GM18870 (cell line): ENCODE measurements at regions not wholly inside any gene's neighbourhood (a gene's known extent, or its start where the extent isn't known, plus 50 kb on each side); places are given as distances from the start of the nearest gene placed in this dataset.

Source experiments
- ATAC-seq: cut with Tn5 transposase; IDR thresholded peaks from one replicate; pipeline ENCODE4 v1.9.1; 2021; ENCODE audit warnings: moderate library complexity; ENCODE audit not compliant: unreplicated experiment

DNA sequence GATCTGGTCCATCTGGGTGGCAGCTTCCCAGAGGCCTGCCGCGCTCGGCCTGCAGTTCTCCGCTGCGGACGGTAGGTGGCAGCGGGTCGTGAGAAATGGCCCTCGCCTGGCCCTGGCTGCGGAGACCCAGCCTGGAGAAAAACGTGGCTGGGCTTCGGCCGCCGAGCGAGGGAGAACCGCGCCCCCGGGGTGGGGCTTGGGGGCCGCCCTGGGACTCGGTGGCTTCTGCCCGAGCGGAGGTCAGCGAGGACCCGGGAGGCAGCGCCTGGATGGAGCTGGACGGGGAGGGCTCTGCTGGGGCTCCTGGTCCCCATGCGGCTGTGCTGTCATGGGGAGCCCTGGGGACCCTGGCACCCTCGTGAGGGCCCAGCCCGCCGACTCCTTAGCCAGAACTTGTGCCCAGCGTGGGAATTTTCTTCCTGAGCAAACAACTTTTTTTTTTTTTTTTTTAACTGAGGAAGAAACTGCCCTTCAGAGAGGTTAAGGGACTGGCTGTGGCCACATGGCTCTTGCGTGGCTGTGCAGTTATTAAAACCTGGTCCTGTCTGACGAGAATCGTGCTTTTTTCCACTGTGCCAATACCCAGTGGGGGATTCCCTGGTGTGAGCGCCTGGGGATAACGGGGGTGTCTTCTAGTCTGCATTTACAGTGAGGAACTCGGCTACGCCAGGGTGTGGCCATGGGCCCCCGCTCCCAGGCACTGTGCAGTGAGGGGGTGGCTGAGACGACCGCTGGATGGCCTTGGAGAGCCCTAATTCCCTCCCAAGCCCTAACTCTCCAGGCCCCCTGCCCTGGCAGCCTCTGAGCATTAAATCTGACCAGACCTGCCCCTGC lies 535.6 kb downstream of the INSC start:
- peak; percentile 90 for ATAC-seq

DNA sequence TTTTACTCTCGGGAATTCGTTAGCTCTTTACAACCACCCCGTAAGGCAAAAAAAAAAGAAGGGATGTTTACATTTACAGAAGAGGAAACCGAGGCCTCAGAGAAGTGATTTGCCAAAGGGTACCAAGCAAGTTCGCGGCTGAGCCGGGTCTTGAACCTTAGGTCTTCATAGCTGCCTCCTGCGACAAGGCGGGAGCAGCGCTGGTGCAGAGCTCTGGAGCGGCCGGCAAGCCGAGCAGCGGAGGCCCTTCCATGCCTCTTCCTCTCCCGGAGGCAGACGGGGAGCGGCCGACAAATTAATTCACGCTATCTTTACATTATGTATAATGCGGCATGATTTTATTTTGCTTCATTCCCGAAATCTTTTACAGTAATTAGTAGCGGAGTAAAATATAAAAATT lies 536.3 kb downstream of the INSC start:
- no peak for ATAC-seq

DNA sequence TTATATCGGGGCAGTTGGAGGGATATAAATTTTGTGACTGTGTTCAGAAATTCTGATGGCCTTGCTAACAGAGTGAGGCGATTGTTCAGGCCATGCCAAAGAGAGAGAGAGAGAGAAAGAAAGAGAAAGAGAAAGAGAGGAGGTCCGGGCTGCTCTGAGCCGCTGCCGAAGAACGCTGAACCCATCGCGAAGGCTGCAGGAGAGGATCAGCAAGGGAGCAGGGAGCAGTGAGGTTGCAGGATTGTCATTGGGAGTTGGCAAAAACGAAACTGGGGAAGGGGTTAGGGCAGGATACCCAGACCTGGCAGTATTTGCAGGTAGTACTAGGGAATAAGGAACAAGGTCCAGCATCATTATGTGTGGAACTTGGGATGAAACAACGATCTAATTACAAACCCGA lies 537.1 kb downstream of the INSC start:
- ATAC-seq, result no peak

DNA sequence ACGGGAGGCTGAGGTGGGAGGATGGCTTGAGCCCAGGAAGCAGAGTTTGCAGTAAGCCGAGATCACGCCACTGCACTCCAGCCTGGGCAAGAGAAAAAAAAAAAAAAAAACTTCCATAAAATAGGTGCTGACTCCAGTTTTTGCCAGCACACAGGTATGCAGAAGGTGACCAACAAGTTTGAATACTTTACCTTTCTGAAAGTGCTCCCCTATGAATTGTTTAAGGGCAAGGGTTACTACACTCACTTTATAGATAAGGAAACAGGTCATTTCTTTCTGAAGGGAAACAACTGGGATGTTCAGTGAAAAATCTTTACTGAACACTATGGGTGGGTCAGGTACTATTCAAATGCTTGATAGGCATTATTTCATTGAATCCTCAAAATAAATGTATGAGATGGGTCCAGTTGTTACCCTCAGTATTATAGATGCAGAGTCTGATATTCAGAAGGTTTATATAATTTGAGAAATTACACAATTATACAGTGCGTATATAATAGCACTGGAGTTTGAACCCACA lies 538.5 kb downstream of the INSC start:
- ATAC-seq, result no peak

DNA sequence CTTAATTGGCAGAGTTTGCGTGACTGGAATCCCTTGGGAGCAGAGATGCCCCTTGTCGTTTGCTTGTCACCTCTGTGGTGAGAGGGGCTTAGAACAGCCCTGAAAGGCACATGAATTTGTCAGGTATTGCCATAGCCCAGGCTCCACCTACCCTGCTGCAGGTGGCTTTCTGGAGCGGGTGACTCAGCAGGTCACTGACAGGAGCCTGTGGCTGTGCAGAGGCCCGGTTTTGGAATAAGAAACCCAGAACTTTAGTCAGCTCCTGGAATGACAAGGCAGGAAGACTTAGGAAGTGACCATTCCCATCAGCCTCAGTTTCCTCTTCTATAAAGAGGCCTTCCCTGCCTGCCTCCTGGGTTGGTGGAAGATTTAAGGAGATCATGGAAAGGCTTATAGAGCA lies 539.7 kb downstream of the INSC start:
- ATAC-seq, result no peak

DNA sequence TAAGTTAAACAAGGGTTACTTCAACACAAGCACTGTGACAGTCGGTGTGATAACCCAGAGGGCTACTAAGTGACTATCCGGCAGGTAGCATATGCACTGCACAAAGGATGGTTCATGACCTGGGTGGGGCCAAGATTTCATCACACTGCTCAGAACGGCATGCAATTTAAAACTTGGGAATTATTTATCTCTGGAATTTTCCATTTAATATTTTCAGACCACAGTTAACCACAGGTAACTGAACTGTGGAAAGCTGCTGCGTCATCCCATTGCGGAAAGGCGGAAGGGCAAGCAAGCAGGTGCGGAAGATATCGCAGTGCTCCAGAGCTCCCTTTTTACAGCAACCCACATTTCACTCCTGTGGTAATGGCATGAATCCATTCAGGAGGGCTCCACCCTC lies 540.8 kb downstream of the INSC start:
- ATAC-seq, result no peak

DNA sequence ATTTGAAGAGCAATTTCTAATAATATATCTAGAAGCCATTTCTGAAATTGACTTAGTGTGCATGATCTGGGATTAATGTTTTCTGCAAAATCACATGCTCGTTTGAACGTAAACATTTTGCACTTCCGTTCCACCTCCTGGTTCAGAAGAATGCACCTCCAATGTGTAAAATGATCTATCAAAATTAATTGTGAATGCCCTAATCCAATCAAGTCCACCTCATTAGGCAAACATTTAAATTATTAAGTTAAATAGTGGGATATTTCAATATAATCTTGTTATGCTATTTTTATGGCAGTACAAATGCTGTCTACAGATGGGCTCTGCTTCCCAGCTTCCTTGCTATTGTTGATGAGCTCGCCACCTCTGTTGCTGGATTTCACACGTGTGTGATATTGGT lies 542.5 kb downstream of the INSC start:
- ATAC-seq, result no peak

DNA sequence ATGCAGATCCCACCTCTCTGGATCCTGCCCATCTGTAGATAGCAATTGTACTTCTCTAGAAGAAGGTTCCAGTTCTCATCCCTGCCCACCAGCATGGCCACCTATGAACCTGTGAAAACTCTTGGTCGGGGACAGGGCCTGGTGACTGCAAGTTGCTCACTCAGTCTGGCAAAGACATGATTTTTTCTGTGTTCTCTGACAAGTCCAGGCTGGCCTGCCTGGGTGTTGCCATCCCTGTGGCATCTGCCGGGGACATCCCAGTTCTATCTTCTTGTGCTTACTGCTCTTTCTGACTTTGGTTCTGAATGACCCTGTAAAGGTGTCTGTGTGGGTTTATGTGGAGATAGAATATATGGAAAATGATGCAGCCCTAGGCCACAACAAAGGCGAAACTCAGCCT lies 545.8 kb downstream of the INSC start:
- no peak for ATAC-seq

DNA sequence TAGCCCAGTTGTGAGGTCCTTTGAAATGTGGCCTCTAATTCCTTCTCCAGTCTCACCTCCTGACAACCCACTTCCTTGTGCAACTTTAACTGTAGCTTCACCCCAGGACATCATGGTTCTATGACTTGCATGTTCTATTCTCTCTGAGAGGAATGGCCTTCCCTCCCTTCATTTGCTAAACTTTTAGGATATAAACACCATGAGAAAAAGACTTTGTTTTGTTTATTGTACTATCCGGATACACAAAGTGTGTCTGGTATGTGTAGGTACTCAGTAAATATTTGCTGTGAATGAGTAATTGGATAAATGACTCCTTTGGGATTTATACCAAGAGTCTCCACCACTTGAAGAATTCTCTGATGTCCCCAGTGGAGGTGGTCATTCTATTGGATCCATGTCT lies 547.6 kb downstream of the INSC start:
- ATAC-seq, result no peak

DNA sequence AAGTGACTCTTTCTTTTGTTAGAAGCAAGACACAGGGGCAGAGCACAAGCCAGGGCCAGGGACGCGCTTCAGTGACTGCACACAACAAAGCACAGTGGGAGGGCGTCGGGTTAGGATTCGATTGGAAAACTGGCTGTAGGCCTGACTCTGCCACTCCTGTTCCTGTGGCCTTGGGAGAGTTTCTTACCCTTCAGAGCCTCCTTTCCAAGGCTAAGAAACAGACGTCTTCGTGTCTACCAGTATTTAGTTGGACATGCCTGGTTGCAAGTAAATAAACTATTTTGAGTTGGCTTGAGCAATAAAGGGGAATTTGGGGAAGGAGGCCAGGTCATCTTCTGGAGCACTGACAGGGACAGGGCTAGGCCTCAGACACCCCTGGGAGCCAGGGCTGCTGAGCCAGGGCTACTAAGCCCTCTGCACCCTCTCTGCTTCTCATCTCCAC lies 549.1 kb downstream of the INSC start:
- ATAC-seq, result no peak

DNA sequence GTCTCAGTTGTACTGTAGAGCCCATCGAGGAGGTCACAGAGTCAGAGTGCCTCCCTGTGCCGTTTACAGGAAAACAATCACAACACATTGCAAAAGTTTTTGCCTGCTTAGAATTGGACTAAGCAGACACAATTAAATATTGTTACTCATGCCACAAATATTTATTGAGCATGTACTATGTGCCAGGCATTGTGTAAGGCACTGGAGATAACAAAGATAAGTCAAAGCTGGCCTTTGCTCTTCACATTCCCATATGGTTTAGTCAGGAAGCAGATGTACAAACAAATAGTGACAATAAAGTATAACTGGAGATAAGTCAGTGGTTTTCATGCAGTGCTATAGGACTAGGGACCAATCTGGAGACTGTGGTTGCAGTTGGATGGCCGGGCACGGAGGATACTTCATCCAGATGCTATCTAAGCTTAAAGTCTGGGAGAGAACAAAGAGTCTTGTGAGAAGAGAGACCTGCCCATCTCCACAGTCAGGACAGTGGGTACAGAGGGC lies 550.7 kb downstream of the INSC start:
- ATAC-seq, result no peak

DNA sequence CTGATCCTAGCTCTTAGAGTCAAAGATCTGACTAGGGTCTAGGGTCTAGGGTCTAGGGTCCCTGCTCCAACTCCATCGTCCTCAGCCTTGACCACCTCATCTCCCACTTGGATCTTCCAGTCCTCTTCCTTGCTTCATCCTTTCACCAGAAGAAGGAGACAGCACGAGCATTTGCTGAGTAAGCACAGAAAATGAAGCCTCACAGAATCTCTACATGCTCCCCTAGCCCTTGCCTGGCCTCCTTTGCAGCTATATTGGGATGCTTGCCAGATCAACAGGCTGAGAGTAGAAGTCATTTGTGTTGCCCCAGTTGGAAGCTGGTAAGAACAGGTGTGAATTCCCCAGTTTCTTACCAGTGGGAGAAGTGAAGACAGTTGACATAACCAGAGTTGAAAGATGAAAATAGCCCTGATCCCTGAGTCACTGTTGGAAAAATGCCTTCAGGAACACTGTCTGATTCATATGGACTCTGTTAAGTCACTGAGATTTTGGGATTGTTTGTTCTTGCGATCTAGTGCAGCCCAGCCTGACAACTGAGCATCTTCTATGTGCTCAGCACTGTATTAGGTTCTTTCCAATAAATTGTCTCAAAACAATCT lies 552.5 kb downstream of the INSC start:
- ATAC-seq, result no peak

DNA sequence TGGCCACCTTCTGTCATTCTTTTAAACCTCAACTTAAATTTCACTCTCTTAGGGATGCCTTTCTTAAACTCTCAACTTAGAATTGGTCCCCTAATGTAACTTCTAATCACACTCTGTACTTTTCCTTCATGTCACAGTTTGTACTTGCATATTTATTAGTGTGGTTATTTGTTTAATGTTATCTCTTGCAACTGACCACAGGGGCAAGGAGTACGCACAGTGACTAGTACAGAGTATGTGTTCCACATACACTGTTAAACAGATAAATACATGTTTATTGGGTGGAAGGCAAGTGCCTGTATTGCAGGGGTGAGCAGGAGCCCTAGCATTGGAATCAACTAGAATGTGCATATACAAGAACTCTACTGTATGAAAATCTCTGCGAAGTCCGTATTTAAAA lies 554.0 kb downstream of the INSC start:
- ATAC-seq, result no peak

DNA sequence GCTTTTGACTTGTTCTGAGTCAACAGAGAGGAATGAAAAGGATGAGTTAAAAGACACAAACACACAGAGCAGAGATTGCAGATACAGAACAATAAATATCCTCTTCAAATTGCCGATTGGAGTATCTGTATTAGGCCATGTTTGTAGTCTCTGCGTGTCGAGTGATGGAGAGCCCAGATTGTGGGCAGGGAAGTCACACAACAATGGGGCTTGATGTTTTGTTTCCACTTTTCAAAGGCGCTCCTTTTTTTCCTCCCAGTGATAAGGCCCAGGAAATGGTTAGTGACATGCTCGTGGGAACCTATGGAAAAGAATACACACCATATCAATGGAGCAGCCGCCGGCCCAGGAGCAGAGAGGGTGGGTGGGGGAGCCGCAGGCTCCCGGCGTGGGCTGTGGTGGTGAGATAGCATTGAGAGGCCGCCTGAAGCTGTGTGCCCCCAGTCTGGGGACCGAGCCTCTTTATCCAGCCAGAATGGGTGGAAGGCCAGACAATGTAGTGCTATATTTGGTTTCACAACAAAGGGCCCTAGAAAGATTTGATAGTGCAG lies 555.9 kb downstream of the INSC start:
- ATAC-seq, result no peak

DNA sequence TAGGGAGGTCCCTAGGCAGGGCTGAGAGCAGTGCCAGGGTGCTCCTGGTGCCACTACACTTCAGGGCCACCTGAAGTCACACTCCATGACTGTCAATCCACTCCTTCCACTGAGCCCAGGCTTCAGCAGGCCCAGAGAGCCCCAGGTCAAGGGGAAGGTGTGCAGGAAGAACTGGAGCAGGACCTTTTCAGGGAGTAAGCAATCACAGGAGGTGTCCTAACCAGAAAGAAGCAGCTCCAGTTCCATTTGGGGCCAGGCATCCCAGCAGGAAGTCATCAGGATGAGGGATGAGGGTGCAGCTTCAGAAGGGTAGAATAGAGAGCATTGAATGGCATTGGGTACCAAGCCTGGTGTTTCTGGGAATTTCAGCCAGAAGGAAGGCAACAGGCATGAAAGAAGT lies 556.5 kb downstream of the INSC start:
- no peak for ATAC-seq

DNA sequence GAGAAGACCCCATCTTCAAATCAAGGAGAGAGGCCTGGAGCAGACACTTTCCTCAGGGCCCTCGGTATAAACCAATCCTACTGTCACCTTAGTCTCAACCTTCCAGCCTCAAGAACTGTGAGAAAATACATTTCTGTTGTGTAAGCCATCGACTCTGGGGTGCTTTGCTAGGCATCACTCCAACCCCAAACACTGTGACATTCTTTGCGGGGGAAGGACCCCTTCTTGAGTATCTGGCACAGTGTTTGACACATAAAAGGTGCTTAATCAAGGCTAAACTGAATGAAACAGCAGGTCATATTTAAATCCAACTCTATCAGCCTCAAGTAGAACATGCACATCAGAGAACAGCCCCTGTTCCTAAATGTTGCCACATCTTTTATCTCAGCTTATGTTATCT lies 558.1 kb downstream of the INSC start:
- ATAC-seq, result no peak

DNA sequence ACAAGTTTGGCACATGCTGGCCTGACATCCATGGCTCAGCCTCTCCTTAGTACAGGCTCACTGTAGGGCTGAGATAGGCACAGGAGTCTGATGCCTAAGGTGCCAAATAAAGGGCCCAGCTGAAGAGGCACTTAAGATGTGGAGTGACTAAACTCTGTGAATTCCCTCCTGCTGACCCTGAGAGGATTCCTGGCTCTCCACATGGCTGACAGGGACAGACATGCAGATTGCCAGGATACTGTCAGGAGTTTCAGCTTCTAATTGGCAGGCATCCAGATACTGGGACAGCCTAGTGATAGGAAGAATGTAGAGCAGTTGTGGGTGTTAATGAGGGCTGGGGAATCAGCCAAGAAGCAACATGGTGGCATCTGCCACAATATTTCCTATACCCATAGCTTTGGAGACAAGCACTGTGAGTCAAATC lies 558.7 kb downstream of the INSC start:
- ATAC-seq, result no peak

DNA sequence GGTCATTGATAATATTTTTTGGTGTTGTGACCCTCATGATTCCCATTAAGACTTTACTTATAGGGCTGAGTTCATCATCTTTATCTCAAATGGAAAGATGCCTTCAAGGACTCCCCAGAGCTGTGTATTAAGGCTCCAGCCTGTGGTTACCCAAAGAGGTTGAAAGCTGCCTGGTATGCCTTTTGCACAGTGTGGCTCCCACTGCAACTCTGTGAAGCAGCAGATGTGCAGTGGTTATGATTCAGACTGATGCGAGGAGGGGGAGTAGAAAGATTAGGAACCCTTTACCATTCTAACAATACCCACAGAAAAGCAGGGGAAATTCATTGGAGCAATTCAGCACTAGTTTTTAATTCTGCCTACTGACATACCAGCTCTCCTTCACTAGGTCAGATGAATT lies 560.0 kb downstream of the INSC start:
- no peak for ATAC-seq

DNA sequence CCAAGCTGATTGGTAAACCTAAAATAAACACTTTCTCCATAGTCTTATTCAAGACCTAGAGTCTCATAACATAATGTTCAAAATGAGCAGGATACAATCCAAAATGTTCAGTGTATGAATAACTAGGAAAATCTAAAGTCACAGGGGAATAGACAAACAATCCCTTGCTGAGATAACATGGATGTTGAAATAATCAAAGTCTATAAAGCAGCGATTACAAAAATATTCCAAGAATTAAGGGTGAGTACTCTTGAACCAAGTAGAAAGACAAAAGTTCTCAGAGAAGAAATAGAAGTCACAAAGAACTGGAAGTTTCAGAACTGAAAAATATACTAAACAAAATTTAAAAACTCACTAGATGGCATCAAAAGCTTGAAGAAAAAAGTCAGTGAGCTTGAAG lies 561.0 kb downstream of the INSC start:
- ATAC-seq, result no peak

DNA sequence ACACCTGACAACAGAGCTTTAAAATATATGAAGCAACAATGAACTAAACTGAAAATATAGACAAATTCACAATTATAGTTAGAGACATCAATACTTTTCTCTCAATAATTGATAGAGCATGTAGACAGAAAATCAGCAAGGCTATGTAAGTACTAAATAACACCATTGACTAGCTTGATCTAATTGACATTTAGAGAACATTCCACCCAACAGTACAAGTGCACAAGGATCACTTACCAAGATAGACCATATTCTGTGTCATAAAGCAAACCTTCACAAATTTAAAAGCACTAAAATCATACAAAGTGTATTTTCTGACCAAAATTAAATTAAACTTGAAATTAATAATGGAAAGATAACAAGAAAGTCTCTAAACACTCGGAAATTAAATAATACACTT lies 562.5 kb downstream of the INSC start:
- no peak for ATAC-seq

DNA sequence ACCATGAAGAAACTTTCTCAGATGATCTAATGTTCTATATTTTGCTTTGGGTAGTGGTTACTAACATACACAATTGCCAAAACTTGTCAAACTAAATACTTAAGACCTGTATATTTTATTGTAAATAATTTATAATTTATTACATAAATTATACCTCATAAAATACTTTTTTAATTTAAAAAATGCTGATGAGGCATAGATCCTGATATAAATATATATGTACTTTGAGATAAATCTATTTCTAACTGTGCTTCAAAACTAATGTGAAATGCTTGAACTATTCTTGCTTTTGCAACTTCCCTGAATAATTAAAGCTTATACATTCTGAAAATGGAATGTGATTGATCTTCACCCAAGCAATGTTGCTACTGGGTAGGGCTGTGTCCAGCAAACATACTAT lies 568.8 kb downstream of the INSC start:
- no peak for ATAC-seq

DNA sequence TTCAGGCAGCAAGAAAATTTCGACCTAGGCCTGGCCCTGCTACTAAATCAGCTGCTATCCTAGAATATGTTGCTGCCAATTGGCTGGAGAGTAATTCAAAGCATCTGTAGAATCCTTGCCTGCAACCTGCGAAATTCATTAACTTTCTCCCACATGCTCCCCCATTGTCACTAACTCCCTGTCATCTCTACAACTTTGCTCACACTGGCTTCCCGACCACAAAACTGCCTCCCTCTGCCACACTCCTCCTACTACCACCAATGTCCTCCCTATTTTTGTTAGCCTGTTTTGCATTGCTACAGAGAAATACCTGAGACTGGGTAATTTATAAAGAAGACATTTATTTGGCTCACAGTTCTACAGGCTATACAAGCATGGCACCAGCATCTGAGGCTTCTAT lies 570.6 kb downstream of the INSC start:
- ATAC-seq, result no peak
